ENCODE measurements at regions not wholly inside any gene's neighbourhood (a gene's known extent, or its start where the extent isn't known, plus 50 kb on each side); places are given as distances from the start of the nearest gene placed in this dataset.
A peak's percentile ranks its signal among the peaks of the same experiment; 100 is the strongest.
"Not testable (repeated sequence)": the region's sequence is repeated elsewhere in the genome, so short reads cannot be mapped to it uniquely, and the experiment has no call there.

DNA sequence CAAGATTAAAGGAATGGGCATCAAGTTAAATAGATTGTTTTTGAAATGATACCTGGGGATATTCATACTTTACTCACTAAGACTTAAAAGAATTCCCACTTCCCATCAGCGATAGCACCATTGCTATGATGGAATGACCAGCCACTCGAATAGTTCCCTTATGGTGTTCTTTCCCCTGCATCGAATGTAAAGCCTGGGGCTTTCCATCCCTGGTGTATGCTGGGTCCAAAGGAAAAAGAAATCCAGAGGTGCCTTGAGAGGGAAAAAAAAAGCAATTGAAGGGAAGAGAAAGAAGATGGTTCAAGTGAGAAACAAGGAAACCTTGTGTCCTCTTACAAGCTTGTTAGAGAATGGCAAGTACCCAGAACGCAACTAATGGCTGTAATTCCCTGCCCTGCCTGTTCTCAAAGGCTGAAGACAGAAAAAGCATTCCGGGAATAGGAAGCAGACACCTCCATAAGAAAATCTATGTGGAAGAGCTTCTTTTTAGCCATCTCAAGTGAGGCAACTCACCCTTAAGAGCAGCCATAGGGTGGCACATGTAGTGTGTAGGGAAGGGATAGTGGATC, 351.1 kb upstream of the DAB2 start:
- no peak for DNase-seq (ENCODE audit: extremely low read depth, low read depth, low spot score)

DNA sequence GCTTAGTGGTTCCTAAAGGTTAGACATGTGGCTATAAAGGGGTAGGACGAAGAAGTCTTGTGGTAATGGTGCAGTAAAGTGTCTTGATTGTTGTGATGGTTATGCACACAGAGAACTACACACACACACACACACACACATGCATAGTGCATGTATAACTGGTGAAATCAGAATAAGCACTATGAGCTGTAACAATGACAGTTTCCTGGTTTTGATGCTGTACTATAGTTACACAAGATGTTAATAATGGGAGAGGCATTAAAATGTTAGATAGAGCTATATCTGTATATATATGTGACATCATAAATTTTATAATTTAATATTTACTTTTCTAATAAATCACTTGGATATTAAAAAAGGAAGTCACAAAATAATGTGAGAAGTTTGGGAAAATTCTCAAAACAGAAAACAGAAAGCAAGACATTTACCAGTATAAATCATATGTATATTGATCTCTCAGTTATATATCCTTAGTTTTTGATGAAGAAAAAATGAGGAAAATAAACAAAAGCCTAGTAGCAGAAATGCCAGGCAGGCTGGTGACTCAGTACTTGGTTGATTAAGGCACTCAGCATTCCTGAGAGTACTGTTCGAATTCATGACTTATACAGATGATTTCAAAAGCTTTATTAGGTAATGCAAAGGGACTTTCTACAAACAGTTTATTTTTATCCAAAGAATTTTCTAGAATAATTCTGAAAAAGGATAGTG, 350.5 kb upstream of the DAB2 start:
- DNase-seq (ENCODE audit: extremely low read depth, low read depth, low spot score), result no peak

DNA sequence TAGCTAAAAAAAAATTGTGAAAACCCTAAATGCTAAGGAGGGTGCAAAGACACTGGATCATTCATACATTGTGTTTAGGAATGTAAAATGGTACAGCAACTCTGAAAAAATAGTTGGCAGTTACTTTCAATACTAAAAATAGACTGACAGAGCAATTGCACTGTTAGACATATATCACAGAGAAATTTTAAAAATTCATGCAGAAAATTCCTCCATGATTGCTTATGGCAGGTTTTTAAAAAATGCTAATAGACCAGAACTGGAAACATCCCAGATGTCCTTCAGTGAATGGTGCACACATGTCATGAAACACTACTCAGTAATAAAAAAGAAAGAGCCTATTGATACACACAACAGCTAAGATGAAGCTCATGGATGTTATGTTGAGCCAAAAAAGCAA, 349.8 kb upstream of the DAB2 start:
- no peak for DNase-seq (ENCODE audit: extremely low read depth, low read depth, low spot score)

DNA sequence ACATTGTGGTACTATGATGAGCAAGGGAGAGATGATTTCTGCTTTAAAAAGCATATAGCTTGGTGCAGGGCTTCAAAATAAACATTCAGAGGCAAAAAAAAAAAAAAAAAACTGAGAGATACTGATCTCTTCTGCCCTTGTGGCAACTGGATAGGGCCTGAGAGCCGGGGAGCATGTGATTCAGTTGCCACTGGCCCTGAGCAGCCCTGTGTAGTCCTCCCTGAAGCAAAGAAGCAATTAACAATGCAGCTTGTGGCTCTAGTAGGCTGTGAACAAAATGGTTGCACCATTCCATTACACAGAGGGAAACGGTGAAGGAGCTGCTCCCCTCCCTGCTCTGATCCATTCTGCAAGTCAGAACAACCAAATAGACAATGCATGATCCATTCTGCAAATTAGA, 347.5 kb upstream of the DAB2 start:
- no peak for DNase-seq (ENCODE audit: extremely low read depth, low read depth, low spot score)

DNA sequence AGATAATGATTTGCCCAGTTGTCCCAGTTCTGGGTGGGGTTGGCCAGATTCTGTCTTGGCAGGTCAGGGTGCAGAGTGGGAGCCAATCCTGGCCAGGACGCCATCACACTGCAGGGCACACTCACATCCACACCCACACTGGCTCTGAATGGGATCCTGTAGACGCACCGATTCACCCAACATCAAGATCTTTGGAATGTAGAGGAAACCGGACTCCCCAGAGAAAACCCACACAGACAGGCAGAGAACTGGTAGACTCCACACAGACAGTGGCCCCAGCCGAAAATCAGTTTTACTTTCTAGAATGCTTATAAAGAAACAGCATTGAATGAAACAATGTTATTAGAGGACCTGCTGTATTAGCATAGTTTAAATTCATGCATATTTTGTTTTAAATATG, 343.1 kb upstream of the DAB2 start:
- no peak for DNase-seq (ENCODE audit: extremely low read depth, low read depth, low spot score)

DNA sequence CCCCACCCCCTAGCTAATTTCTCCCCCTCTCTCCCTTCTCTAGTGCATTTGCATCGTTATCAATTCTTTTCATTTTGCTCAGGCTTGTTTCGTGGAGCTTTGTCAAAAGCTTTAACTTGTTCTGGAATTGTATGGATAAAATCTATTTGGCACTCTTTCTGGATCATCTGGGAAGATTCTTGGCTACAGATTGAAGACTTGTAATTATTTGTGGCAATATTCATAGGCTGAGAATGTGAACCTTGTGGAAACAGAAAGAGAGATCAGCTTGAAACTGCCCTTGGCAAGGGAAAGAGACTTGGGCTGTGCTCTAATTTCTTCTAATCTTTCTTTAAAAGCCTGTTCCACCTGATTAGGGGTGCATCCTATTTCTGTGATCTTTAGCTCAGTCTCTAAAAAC, 340.6 kb upstream of the DAB2 start:
- DNase-seq (ENCODE audit: extremely low read depth, low read depth, low spot score), result no peak

DNA sequence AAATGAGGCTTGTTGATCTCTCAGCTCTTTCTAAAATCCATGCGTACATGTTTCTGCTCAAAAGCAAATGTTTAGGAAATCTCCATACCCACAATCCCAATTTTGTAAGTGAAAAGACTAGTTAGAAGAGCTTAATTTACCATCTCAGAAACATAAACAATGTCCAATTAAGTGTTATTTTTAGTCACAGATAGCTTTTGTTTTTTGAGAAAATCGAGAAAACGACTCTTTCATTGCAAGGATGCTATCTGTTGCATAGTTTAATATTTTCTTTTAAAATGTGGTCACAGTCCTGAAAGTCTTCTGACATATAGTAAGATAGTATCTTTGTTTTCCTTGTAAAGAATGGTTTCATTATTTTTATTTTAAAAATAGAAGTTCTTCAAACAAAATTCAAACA, 338.0 kb upstream of the DAB2 start:
- DNase-seq (ENCODE audit: extremely low read depth, low read depth, low spot score), result no peak

DNA sequence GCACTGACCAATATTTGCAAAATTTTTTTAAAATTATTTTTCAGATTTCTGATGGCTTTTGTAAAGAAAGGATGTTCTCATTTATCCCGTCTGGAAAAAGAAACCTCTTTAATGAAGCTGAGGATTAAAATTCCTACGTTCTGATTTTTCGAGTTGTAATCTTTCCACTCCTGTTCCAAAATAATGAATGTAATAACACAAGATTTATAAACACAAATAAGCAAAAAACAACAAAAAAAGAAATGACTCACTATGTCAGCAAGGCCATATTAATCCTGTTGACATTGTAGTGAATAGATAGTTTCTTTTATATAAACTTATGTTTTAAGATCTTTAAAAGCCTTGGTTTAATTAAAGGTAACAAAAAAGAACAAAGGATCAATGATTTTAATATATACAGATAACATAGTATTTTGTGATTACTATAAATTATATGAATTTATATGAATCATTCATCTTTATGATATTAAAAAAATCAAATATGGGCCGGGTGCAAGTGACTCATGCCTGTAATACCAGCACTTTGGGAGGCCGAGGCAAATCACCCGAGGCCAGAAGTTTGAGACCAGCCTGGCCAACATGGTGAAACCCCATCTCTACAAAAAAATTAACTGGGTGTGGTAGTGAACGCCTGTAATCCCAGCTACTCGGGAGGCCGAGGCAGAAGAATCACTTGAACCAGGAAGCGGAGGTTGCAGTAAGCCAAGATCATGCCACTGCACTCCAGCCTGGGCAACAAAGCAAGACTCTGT, 336.6 kb upstream of the DAB2 start:
- DNase-seq (ENCODE audit: extremely low read depth, low read depth, low spot score), result no peak

DNA sequence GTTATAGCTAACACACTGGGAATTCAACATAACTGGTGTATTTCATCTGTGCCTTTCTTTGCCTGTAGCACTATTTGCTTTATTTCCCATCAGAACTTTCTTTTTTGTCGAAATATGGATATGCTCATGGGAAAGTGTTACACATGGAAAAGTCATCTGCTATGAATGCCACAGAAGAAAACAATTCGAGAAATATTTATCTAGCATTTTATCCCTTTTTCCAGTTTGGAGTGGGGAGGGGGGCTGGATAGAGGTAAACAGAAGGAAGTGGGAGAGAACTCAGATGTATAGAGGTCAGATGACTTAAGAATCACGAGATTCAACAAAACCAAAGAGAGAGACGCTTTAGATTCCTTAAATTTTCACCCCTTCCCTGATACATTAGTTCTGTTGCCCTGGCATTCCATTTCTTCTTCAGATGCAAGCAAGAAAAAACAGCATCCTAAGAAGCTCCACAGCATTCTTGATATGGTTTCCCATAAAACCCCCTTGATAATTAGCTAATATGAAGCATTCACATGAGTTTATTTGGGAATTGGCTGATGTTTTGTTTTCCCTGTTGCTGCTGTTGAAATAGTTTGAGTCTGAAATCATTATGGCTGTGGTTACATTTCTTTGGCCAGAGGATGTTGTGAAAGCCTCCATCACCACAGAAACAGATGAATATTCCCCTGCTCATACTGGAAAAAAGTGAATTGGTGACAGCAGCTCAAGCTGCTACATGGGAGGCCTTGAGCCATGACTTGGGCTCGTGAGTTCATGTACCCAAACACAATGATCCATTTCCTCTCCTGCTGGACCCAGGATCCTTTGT, 335.8 kb upstream of the DAB2 start:
- DNase-seq (ENCODE audit: extremely low read depth, low read depth, low spot score), result no peak

DNA sequence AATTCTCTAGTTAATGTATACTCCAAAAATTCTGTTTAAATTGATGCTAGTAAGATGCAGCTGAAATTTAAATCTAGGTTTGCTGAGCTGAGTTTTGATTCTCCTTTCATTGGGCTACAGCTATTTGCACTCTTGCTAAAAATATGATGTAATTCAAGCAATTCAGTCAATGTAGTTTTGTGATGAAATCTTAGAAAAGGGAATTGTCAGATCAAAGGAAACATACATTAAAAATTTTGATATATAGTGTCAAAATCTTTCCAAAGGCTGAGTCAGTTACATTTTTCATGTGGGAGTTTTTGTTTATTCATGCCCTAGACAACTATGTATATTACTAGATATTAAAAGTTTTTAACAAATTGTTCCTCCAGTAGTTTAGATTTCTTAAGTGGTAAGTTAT, 334.9 kb upstream of the DAB2 start:
- no peak for DNase-seq (ENCODE audit: extremely low read depth, low read depth, low spot score)

DNA sequence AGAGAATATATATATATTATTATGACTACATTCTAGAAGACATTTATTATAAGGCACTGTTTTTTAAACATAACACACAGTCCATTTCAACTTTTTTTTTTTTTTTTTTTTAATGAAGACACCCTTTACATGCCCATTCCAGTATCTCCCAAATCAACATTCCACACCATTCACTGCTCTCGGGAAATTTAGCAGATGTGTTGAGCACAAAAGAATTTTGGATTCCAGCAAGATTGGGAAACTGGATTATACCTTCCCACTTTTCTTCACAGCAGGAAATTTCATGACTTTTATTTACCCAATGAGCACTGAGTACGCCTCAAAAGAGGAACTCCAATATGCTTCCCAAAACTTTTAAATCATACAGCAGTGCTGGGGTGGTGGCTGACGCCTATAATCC, 333.6 kb upstream of the DAB2 start:
- DNase-seq (ENCODE audit: extremely low read depth, low read depth, low spot score), result no peak

DNA sequence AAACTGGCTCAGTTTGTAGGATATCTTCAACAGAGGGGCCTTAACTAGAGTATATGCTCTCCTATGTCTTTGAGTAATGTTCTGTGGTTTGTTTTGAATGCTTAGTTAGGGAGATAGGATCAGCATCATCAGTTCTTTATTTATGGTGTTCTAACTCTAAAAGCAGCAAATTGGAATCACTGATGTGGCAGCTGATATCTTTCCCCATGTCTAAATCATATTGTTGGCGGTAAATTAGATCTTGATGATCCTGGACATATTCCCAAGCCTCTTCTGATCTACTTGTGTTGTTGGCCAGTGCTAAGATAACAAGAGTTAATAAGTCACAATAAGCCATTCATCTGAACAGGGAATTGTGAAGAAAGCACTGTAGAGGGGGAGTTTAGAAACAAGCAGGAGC, 332.4 kb upstream of the DAB2 start:
- DNase-seq (ENCODE audit: extremely low read depth, low read depth, low spot score), result no peak

DNA sequence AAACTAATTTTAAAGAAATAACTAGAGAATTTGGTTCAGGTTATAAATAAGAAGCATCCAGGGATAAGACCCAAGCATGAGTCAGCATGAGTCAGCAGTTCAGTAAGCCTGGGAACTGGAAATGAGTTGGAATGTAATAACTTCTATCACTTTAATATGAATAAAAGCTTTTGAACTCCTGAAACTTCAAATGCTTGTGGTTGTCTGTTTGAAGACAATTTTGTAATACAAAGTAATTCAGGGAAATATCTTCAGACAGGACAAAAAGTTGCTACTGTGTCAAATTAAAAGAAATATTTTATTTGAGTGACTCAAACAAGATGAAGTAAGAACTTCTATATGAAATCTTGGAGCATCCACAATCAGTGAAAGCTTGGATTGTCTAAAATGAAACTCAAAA, 331.2 kb upstream of the DAB2 start:
- DNase-seq (ENCODE audit: extremely low read depth, low read depth, low spot score), result peak; percentile 77

DNA sequence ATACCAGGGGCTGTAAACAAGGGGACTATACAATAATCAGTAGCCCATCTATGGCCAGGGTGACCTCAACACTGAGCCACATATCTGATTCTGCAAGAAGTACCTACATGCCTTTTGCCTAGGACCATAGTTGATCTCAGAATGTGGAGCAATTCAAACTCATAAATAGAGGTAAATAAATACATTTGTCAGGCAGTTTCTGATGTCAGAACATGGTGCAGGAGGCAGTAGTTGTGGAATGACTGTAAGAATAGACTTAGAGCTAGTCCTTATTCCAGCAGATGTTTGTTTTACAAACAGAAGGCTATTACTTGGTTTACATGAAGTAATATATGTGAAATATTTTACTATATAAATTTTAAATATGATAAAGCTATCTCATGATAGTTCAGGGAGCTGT, 330.7 kb upstream of the DAB2 start:
- DNase-seq (ENCODE audit: extremely low read depth, low read depth, low spot score), result no peak

DNA sequence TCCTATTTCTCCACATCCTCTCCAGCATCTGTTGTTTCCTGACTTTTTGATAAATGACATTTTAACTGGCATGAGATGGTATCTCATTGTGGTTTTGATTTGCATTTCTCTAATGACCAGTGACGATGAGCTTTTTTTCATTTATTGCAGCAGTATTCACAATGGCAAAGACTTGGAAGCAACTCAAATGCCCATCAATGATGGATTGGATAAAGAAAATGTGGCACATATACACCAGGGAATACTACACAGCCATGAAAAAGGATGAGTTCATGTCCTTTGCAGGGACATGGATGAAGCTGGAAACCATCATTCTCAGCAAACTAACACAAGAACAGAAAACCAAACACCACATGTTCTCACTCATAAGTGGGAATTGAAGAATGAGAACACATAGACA, 329.0 kb upstream of the DAB2 start:
- DNase-seq (ENCODE audit: extremely low read depth, low read depth, low spot score), result not testable (repeated sequence)

DNA sequence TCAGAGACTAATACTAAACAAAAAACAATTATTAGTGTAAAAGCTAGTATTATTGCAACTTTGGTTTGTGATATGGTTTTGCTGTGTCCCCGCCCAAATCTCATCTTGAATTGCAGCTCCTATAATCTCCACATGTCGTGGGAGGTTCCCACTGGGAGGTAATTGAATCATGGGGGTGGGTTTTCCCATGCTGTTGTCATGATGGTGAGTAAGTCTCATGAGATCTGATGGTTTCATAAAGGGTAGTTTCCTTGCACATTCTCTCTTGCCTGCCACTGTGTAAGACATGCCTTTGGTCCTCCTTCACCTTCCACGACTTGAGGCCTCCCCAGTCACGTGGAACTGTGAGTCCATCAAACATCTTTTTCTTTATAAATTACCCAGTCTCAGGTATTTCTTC, 325.9 kb upstream of the DAB2 start:
- DNase-seq (ENCODE audit: extremely low read depth, low read depth, low spot score), result no peak

DNA sequence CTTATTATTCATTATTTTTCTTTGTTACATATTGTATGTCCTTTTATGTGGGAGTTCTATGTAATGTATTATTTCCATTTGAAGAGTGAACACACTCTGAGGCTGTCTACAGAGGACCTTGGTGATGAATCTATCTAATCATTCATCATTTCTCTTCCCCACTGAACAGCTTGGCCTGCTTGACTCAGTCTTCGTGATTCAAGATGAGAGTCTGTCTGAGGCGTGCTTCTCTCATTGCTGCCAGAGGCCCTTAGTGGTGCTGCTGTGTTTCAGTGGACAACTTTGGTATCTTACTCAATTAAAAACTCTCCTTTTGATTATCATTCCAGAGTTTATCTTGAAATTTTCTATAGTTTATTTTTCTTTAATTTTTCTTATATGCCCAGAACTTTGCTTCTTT, 318.1 kb upstream of the DAB2 start:
- DNase-seq (ENCODE audit: extremely low read depth, low read depth, low spot score), result no peak

DNA sequence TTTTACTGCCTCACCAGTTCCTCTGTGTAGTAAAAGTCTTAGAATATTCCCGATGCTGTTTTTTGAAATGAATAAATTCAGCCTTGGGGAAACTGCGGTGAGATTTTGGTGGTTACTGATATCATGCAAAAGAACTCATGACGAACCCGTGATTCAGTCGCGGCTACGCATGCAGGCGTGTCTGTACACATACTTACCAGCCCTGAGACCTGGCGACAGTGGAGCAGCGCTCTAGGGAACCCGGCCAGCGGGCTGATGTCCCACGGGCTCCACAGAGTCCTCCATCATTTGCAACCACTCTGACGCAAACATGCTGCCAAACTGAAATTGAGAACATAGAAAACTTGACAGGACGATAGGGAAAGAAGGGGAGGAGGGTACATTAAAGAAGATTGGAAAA, 315.6 kb upstream of the DAB2 start:
- no peak for DNase-seq (ENCODE audit: extremely low read depth, low read depth, low spot score)

DNA sequence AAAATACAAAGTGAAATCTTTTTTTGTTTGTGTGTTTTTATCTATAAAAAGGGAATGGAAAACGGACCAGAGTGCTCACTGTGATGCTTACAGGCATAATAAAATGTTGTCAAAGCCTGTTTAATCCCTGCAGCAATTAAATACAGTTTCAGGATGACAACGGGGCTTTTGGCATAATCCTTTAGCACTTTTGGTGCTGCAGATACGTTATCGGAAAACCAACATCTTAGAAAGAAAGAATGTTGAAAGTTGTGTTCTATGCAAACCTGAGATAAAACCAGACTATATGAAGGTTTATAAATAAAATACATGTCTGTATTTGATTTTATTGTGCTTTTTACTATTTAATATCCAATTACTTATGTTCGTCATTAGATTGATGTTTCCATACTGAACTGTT, 307.4 kb upstream of the DAB2 start:
- no peak for DNase-seq (ENCODE audit: extremely low read depth, low read depth, low spot score)

DNA sequence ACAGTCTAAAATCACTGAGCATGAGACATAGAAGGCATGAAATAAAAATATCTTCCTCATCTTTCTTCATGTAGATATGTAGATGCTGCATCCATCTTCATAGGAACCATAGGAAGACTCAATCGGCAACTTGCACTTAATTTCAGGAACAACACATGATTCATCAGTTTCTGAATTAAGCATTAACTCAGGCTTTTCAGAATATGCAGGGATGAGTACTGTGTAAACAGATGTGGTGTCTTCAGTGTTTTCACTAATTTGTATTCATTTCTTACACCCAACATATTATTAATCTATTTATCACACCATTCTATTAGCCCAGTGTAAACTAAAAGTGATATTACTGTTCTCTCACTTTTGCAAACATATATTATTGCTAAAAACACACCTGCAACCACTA, 305.9 kb upstream of the DAB2 start:
- no peak for DNase-seq (ENCODE audit: extremely low read depth, low read depth, low spot score)

DNA sequence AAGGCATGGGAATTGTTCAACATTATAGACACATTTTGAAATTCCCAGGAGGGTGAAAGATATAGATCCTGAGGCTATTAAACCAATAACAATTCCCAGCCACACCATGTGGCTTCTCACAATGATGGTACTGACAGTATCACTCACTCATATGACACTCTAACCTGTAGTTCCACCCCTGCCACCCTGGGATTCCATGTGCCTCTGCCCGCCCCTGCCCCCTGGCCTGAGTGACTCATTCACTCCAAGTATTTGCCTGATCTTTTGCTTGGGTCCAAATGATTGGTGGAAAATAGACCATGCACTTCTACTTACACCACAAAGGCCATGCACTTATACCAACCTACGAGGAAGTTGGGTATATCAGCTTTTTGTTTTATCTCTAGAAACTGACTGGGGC, 305.2 kb upstream of the DAB2 start:
- DNase-seq (ENCODE audit: extremely low read depth, low read depth, low spot score), result no peak

DNA sequence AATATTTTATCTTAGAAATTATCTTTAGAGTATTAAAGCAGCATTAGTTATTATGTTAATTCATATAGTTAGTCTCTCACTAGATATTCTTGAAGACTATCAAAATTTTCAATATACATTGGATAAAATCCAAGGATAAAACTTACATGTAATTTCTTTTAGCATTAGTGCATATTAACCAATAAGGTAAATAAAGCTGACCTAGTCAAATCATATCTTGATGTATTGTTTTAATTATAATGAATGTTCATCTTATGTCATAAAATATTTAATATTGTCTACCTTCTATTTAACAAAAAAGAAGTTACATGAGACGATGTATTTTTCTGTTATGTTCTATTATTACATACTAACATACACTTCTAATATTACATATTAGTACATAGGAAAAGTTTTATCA, 301.7 kb upstream of the DAB2 start:
- DNase-seq (ENCODE audit: extremely low read depth, low read depth, low spot score), result no peak

Data from glomerular endothelial cell (primary cell).